HCT116 (cell line): ENCODE measurements at regions not wholly inside any gene's neighbourhood (a gene's known extent, or its start where the extent isn't known, plus 50 kb on each side); places are given as distances from the start of the nearest gene placed in this dataset.

Experiments
- CTCF ChIP-seq, 3 experiments: fragments of 200-600 bp in 1 of 3; sonication (generic) in 1 of 3; IDR thresholded peaks in 2 of 3; conservative IDR thresholded peaks in 1 of 3; 2 replicates each; pipeline ENCODE4 v1.5.1; 2012 to 2017; ENCODE audit warnings: low read depth in 2 of 3, low read length in 2 of 3, antibody characterized with exemption in 1 of 3, borderline replicate concordance in 1 of 3, control low read depth in 1 of 3, mild to moderate bottlenecking in 1 of 3, mixed read lengths in 1 of 3, mixed run types in 1 of 3, moderate library complexity in 1 of 3; ENCODE audit not compliant: insufficient read depth in 1 of 3
- EGR1 ChIP-seq: IDR thresholded peaks from 2 replicates; pipeline ENCODE4 v1.6.1; 2012; ENCODE audit warnings: low read depth
- EZH2 ChIP-seq: fragments of 200-600 bp; sonication (generic); IDR thresholded peaks from 2 replicates; pipeline ENCODE4 v1.6.1; 2017; ENCODE audit warnings: antibody characterized with exemption, mixed run types
- MAX ChIP-seq: IDR thresholded peaks from 2 replicates; pipeline ENCODE4 v1.6.1; 2012
- POLR2A ChIP-seq: IDR thresholded peaks from 2 replicates; pipeline ENCODE4 v1.7.0; 2011; ENCODE audit warnings: borderline replicate concordance; ENCODE audit not compliant: insufficient read depth, insufficient read length; ENCODE audit errors: extremely low read depth
- RAD21 ChIP-seq: IDR thresholded peaks from 2 replicates; pipeline ENCODE4 v1.6.1; 2012; ENCODE audit warnings: low read depth, mild to moderate bottlenecking
- REST ChIP-seq: IDR thresholded peaks from 2 replicates; pipeline ENCODE4 v1.6.1; 2012; ENCODE audit warnings: low read depth
- TCF7L2 ChIP-seq: IDR thresholded peaks from 2 replicates; pipeline ENCODE4 v1.7.0; 2011; ENCODE audit warnings: borderline replicate concordance, inconsistent platforms; ENCODE audit not compliant: insufficient read depth, insufficient read length; ENCODE audit errors: extremely low read depth
- YY1 ChIP-seq: IDR thresholded peaks from 2 replicates; pipeline ENCODE4 v1.6.1; 2011; ENCODE audit warnings: low read length, low read depth, moderate library complexity, mild to moderate bottlenecking; ENCODE audit not compliant: insufficient replicate concordance; ENCODE audit errors: extremely low read depth

GRCh38 chr3:88985491-88985890 is 121.9 kb upstream of the EPHA3 start:
- TF ChIP-seq MAX (no peak), RAD21 (no peak), CTCF (IDR thresholded peaks at IDR 0.05 in 2 of 3, conservative IDR thresholded peaks at IDR 0.05 in 1 of 3; ENCODE audit: borderline replicate concordance in 1 of 3, insufficient read depth in 1 of 3, low read depth in 2 of 3, low read length in 2 of 3) (no peak), POLR2A (no peak), YY1 (no peak), TCF7L2 (no peak), REST (no peak), EGR1 (no peak), EZH2 (no peak)
